A673 (cell line): ENCODE measurements at regions not wholly inside any gene's neighbourhood (a gene's known extent, or its start where the extent isn't known, plus 50 kb on each side); places are given as distances from the start of the nearest gene placed in this dataset.

ENCODE experiments used
- EZH2 ChIP-seq: fragments of 200-600 bp; sonication (generic); IDR thresholded peaks from 2 replicates; pipeline ENCODE4 v1.6.1; 2017; ENCODE audit warnings: borderline replicate concordance, low read depth, mild to moderate bottlenecking, mixed read lengths, antibody characterized with exemption, low read length; ENCODE audit not compliant: poor library complexity, severe bottlenecking
- TF ChIP-seq, protein P1 (sequence below): fragments of 300-800, 200-600 bp; sonication (generic); conservative IDR thresholded peaks from 2 replicates; pipeline ENCODE4 v1.5.1; 2017; ENCODE audit warnings: low read depth, mild to moderate bottlenecking, antibody characterized with exemption, low read length, moderate library complexity, mixed read lengths

- TF ChIP-seq, protein P1, sequence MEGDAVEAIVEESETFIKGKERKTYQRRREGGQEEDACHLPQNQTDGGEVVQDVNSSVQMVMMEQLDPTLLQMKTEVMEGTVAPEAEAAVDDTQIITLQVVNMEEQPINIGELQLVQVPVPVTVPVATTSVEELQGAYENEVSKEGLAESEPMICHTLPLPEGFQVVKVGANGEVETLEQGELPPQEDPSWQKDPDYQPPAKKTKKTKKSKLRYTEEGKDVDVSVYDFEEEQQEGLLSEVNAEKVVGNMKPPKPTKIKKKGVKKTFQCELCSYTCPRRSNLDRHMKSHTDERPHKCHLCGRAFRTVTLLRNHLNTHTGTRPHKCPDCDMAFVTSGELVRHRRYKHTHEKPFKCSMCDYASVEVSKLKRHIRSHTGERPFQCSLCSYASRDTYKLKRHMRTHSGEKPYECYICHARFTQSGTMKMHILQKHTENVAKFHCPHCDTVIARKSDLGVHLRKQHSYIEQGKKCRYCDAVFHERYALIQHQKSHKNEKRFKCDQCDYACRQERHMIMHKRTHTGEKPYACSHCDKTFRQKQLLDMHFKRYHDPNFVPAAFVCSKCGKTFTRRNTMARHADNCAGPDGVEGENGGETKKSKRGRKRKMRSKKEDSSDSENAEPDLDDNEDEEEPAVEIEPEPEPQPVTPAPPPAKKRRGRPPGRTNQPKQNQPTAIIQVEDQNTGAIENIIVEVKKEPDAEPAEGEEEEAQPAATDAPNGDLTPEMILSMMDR = no peak
- no peak for TF ChIP-seq EZH2
These were observed 986.3 kb downstream of the STIM2 start for GRCh38 chr4:27846951-27847350.
